ENCODE measurements at regions not wholly inside any gene's neighbourhood (a gene's known extent, or its start where the extent isn't known, plus 50 kb on each side); places are given as distances from the start of the nearest gene placed in this dataset.

DNA sequence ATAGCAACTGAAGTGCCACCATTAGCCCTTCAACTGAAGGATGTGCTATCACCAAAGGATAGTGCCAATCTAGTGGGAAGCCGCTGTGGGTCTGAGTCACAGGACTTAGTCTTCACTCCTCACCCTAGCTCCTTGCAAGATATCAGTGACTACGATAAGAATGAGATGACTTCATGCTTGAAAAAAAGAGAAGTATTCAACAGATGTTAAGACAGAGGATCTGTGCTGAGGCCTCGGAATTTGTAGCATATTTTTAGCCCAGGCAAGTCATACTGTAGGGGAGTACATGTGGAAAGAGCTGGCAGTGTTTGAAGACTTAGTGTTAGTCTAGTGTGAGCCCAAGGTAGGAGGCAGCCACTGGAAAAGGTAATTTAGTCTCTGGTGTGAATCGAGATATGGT lies 270.7 kb upstream of the LRTM1 start:
- Histone ChIP-seq H2AFZ (ENCODE audit: low read depth, low read length) (no peak overlapping the region), H3K9ac (ENCODE audit: low read depth, low read length) (no peak overlapping the region), H3K27ac (ENCODE audit: low read length) (no peak overlapping the region), H3K79me2 (ENCODE audit: insufficient read depth, low read length) (no peaks in the 10 kb centered on the region), H3K9me3 (ENCODE audit: insufficient read depth, low read length, severe bottlenecking) (no peaks in the 10 kb centered on the region), H3K36me3 (ENCODE audit: insufficient read depth, low read length) (no peaks in the 10 kb centered on the region), H4K20me1 (ENCODE audit: insufficient read depth, low read length) (no peaks in the 10 kb centered on the region), H3K4me1 (ENCODE audit: insufficient read depth, low read length) (no peaks in the 10 kb centered on the region), H3K4me3 (ENCODE audit: low read depth in 1 of 2, low read length in 2 of 2) (no peak overlapping the region), H3K27me3 (ENCODE audit: insufficient read depth, low read length, poor library complexity) (no peaks in the 10 kb centered on the region), H3K4me2 (ENCODE audit: insufficient read depth, low read length) (no peak overlapping the region)
- TF ChIP-seq, protein P1, sequence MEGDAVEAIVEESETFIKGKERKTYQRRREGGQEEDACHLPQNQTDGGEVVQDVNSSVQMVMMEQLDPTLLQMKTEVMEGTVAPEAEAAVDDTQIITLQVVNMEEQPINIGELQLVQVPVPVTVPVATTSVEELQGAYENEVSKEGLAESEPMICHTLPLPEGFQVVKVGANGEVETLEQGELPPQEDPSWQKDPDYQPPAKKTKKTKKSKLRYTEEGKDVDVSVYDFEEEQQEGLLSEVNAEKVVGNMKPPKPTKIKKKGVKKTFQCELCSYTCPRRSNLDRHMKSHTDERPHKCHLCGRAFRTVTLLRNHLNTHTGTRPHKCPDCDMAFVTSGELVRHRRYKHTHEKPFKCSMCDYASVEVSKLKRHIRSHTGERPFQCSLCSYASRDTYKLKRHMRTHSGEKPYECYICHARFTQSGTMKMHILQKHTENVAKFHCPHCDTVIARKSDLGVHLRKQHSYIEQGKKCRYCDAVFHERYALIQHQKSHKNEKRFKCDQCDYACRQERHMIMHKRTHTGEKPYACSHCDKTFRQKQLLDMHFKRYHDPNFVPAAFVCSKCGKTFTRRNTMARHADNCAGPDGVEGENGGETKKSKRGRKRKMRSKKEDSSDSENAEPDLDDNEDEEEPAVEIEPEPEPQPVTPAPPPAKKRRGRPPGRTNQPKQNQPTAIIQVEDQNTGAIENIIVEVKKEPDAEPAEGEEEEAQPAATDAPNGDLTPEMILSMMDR (IDR thresholded peaks at IDR 0.05; ENCODE audit: borderline replicate concordance, extremely low read depth, low read length, poor library complexity, severe bottlenecking), result no peak
- no peak for TF ChIP-seq EZH2 (IDR thresholded peaks at IDR 0.05; ENCODE audit: borderline replicate concordance, low read depth, low read length, severe bottlenecking)
- ATAC-seq (ENCODE audit: insufficient read depth, low read depth) (no peak), DNase-seq (no peak)

DNA sequence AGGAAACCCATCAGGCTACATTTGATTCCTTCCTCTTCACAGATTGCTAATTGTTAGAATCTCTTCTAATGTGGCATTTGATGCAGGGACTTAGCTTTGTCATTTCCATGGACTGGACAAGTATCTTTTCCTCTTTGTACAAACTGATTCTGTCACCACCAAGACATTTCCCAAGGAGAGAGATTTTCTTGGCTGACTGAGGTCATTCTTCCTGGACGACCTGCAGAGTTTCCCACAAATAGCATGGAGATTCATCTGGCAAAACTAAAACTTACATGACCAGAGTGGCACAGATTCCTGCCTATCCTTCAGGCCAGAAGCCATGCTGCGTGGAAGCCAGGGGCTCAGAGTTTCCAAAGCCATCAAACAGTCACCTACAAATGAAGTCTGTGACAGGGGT lies 269.2 kb upstream of the LRTM1 start:
- Histone ChIP-seq H3K4me1 (ENCODE audit: insufficient read depth, low read length) (no peaks in the 10 kb centered on the region), H3K4me3 (ENCODE audit: low read depth in 1 of 2, low read length in 2 of 2) (no peak overlapping the region), H3K27me3 (ENCODE audit: insufficient read depth, low read length, poor library complexity) (no peaks in the 10 kb centered on the region), H3K4me2 (ENCODE audit: insufficient read depth, low read length) (no peak overlapping the region), H3K9ac (ENCODE audit: low read depth, low read length) (no peak overlapping the region), H3K27ac (ENCODE audit: low read length) (no peak overlapping the region), H4K20me1 (ENCODE audit: insufficient read depth, low read length) (no peaks in the 10 kb centered on the region), H3K36me3 (ENCODE audit: insufficient read depth, low read length) (no peaks in the 10 kb centered on the region), H2AFZ (ENCODE audit: low read depth, low read length) (no peak overlapping the region), H3K79me2 (ENCODE audit: insufficient read depth, low read length) (no peaks in the 10 kb centered on the region), H3K9me3 (ENCODE audit: insufficient read depth, low read length, severe bottlenecking) (no peaks in the 10 kb centered on the region)
- DNase-seq (no peak), ATAC-seq (ENCODE audit: insufficient read depth, low read depth) (no peak)
- TF ChIP-seq, protein P1 (IDR thresholded peaks at IDR 0.05; ENCODE audit: borderline replicate concordance, extremely low read depth, low read length, poor library complexity, severe bottlenecking), result no peak
- TF ChIP-seq EZH2 (IDR thresholded peaks at IDR 0.05; ENCODE audit: borderline replicate concordance, low read depth, low read length, severe bottlenecking), result no peak

DNA sequence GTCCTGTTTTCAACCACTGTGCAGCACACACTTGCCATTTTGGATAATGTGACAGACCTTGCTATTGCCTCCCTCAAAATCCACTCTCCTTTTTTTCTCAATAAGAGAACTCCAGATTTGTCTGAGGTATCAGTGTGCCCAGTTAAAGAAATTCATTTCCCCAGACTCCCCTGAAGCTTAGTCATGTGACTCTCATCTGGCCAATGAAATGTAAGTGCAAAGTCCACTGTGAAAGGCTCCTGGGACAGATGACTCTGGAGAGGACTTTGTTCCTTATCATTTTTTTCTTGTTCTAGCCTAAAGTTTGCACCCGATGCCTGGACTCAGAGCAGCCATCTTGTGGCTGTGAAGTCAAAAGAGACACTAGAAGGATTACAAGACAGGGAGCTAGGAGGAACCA lies 268.6 kb upstream of the LRTM1 start:
- no peak overlapping the region for H3K27ac ChIP-seq (ENCODE audit: low read length)
- no peaks in the 10 kb centered on the region for H4K20me1 ChIP-seq (ENCODE audit: insufficient read depth, low read length)
- H3K4me3 ChIP-seq (ENCODE audit: low read depth in 1 of 2, low read length in 2 of 2), result no peak overlapping the region
- no peaks in the 10 kb centered on the region for H3K79me2 ChIP-seq (ENCODE audit: insufficient read depth, low read length)
- H3K4me2 ChIP-seq (ENCODE audit: insufficient read depth, low read length), result no peak overlapping the region
- no peak overlapping the region for H2AFZ ChIP-seq (ENCODE audit: low read depth, low read length)
- no peaks in the 10 kb centered on the region for H3K4me1 ChIP-seq (ENCODE audit: insufficient read depth, low read length)
- no peaks in the 10 kb centered on the region for H3K36me3 ChIP-seq (ENCODE audit: insufficient read depth, low read length)
- TF ChIP-seq, protein P1 (IDR thresholded peaks at IDR 0.05; ENCODE audit: borderline replicate concordance, extremely low read depth, low read length, poor library complexity, severe bottlenecking), result no peak
- TF ChIP-seq EZH2 (IDR thresholded peaks at IDR 0.05; ENCODE audit: borderline replicate concordance, low read depth, low read length, severe bottlenecking), result no peak
- no peaks in the 10 kb centered on the region for H3K9me3 ChIP-seq (ENCODE audit: insufficient read depth, low read length, severe bottlenecking)
- DNase-seq, result no peak
- no peak for ATAC-seq (ENCODE audit: insufficient read depth, low read depth)
- H3K27me3 ChIP-seq (ENCODE audit: insufficient read depth, low read length, poor library complexity), result no peaks in the 10 kb centered on the region
- H3K9ac ChIP-seq (ENCODE audit: low read depth, low read length), result no peak overlapping the region

DNA sequence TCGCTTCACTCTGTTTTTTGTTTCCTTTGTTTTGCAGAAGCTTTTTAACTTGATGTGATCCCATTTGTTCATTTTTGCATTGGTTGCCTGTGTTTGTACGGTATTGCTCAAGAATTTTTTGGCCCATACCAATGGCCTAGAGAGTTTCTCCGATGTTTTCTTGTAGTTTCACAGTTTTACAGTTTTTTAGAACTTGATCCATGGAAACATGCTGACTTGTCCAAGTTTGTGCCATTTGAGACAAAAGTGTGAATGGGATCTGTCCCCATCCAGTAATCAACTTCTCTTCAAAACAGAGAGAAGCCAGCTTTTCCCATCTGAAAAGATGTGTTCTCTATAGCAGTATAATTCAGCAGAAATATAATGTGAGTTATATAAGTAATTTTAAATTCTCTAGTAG lies 266.5 kb upstream of the LRTM1 start:
- Histone ChIP-seq H3K4me3 (ENCODE audit: low read depth in 1 of 2, low read length in 2 of 2) (no peak overlapping the region), H3K36me3 (ENCODE audit: insufficient read depth, low read length) (no peaks in the 10 kb centered on the region), H3K79me2 (ENCODE audit: insufficient read depth, low read length) (no peaks in the 10 kb centered on the region), H3K27ac (ENCODE audit: low read length) (no peak overlapping the region), H4K20me1 (ENCODE audit: insufficient read depth, low read length) (no peaks in the 10 kb centered on the region), H2AFZ (ENCODE audit: low read depth, low read length) (no peak overlapping the region), H3K4me1 (ENCODE audit: insufficient read depth, low read length) (no peaks in the 10 kb centered on the region), H3K4me2 (ENCODE audit: insufficient read depth, low read length) (no peak overlapping the region), H3K27me3 (ENCODE audit: insufficient read depth, low read length, poor library complexity) (no peaks in the 10 kb centered on the region), H3K9me3 (ENCODE audit: insufficient read depth, low read length, severe bottlenecking) (no peaks in the 10 kb centered on the region), H3K9ac (ENCODE audit: low read depth, low read length) (no peak overlapping the region)
- ATAC-seq (ENCODE audit: insufficient read depth, low read depth), result no peak
- DNase-seq, result no peak
- TF ChIP-seq EZH2 (IDR thresholded peaks at IDR 0.05; ENCODE audit: borderline replicate concordance, low read depth, low read length, severe bottlenecking), result no peak
- TF ChIP-seq, protein P1 (IDR thresholded peaks at IDR 0.05; ENCODE audit: borderline replicate concordance, extremely low read depth, low read length, poor library complexity, severe bottlenecking), result no peak

Measured in DND-41 (cell line).